PC-9 (cell line): ENCODE measurements at regions not wholly inside any gene's neighbourhood (a gene's known extent, or its start where the extent isn't known, plus 50 kb on each side); places are given as distances from the start of the nearest gene placed in this dataset.

Source experiments
- CTCF ChIP-seq: fragments of 200-600 bp; sonication (generic); conservative IDR thresholded peaks from 2 replicates; pipeline ENCODE4 v1.6.1; 2017; ENCODE audit warnings: mixed run types, antibody characterized with exemption, mild to moderate bottlenecking, moderate library complexity
- EZH2 ChIP-seq: fragments of 200-600 bp; sonication (generic); IDR thresholded peaks from 2 replicates; pipeline ENCODE4 v1.8.0; 2017; ENCODE audit warnings: antibody characterized with exemption, low read depth

- no peak for TF ChIP-seq EZH2
- no peak for TF ChIP-seq CTCF
These were observed 251.8 kb downstream of the INSIG2 start for GRCh38 chr2:118340103-118340502.
